ENCODE measurements at regions not wholly inside any gene's neighbourhood (a gene's known extent, or its start where the extent isn't known, plus 50 kb on each side); places are given as distances from the start of the nearest gene placed in this dataset.
"Not testable (repeated sequence)": the region's sequence is repeated elsewhere in the genome, so short reads cannot be mapped to it uniquely, and the experiment has no call there.

- peak; percentile 85 for FAIRE-seq
Observed at GRCh38 chr14:83885837-83886293, 1644.1 kb upstream of the FLRT2 start.

DNA sequence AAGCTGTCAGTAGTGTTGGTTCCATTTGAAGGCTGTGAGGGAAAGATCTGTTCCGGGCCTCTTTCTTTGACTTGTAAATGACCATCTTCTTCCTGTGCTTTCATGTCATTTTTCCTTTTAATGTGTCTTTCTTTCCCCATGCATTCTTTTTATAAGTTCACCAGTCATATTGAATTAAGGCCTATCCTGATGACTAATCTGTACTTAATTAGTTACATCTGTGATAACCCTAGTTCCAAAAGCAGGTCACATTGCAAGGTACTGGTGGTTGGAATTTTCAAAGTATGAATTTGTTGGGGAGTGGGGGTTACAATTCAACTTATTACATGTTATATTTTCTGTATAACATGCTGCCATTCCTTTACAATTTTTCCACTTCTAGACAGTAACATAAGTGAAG, 1642.1 kb upstream of the FLRT2 start:
- FAIRE-seq = no peak

DNA sequence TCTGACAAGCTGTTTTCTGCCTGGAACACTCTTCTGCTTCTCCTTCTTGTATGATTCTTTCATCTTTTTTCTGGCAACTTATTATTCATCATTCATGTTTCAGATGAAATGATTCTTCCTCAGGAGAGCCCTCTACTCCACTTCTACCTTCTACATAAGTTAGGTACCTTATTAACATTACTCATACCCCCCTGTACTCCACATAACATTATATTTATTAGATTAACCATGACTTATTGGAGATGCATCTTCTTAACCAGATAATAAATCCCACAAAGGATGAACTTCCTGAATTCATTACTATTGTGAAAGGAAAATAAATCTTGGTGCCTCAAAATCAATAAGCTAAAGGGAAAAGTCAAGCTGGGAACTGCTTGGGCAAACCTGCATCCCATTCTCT, 1636.5 kb upstream of the FLRT2 start:
- no peak for FAIRE-seq

GRCh38 chr14:83894568-83894967, 1635.4 kb upstream of the FLRT2 start:
- no peak for FAIRE-seq

DNA sequence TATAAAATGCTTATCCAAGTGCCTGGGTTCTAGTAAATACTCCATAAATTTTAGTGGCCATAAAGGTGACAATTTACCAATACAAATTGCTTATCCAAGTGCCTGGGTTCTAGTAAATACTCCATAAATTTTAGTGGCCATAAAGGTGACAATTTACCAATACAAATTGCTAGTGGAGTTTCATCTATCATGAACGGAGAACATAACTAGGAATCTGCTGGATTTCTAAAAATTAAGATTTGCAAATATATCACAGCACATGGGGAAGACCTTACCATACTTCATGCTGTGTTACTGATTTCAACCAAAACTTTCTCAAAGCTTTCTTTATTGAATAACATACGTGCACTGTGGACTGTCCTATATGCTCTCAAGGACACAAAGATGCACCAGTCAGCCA, 1631.4 kb upstream of the FLRT2 start:
- not testable (repeated sequence) for FAIRE-seq

GRCh38 chr14:83899706-83900105, 1630.2 kb upstream of the FLRT2 start:
- FAIRE-seq = no peak

GRCh38 chr14:83905157-83905556, 1624.8 kb upstream of the FLRT2 start:
- no peak for FAIRE-seq

DNA sequence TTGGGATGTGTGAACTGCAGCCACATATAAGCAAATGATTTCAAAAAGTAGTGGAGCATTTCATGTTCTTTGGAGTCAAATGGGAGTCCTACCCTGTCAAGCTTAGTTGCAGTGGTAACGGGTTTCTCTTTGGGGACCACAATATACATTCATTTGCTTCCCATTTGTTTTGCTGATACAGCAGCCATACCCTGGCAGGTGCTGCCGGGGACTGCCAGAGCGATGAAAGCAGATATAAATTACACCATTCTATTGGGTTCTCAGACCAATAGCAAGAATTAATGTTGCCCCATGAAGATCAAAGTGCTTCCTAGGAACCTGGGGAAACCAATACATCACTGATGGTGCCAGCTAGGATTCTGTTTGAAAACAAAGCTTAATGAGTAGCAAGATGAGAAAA, 1621.5 kb upstream of the FLRT2 start:
- no peak for FAIRE-seq

DNA sequence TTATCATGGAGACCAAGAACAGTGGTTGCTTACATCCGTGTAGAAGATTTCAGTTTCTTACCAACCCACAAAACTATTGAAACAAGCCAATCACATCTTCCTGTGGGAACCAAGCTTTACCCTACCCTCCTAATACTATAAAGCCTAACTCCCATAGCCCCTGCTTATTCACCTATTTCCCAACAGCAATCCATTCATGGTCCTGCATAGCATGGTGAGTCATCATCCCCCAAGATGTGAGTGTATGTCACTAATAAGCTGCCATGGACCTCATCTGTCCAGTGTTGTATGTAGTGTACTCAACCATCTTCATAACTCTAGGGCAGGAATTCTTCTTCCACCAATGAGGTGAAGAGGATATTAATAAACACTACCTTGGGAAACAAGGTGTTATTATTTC, 1620.4 kb upstream of the FLRT2 start:
- FAIRE-seq = no peak

GRCh38 chr14:83912032-83912642, 1617.8 kb upstream of the FLRT2 start:
- no peak for FAIRE-seq

DNA sequence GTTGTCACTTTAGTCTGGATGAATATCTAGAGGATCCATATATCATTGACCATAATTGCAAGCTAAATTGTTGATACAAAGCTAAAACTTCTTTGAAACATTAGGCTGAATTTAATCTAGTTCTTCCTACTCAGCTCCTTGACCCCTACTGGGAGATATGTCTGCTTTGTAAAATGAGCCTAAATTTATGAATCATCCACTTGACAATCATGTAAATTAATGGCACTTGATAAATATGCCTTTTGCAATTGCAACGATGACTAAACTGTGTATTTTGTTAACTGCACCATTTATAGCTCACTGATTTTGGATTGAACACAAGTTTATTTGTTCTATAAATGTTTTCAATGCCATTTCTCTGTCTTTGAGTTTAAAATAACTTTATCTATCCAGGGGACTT, 1616.5 kb upstream of the FLRT2 start:
- FAIRE-seq = no peak

- FAIRE-seq = no peak
Observed at GRCh38 chr14:83918546-83918945, 1611.4 kb upstream of the FLRT2 start.

- FAIRE-seq = not testable (repeated sequence)
Observed at GRCh38 chr14:83919675-83920074, 1610.3 kb upstream of the FLRT2 start.

DNA sequence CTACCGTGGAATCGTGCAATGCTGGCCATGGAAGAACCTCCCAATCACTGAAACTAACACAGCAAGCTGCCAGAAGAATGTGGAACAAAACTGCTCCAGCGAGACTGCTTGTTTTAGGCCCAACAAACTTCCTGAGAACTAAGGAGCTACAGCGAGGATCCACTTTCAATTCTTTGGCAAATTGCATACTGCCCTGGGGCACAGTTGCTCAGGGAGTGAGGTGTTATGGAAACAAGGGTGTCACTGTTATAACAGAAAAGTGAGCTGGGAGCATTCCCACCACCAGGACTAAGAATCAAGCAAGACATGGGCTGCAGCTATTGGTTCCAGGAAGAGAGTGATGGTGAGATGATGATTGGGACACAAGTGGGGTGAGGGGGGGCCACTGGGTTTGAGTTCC, 1606.1 kb upstream of the FLRT2 start:
- FAIRE-seq = no peak

DNA sequence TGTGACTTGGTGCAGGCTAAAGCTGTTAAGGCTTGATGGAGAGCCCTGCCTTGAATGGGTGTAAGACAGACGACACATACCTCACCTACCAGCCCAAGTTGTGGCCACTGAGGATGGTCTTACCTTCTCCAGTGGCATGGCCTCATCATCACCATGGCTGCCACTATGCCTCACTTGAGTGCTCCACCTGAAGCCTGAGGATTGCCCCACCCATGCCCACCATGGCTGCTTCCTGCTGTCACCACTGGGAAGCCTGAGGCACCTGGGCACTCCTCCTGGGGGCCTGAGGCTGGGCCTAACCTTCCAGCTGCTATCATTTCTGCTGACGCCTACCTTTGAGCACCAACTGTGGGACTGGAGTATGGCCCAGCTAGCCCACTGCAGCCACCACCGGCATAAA, 1605.7 kb upstream of the FLRT2 start:
- FAIRE-seq = no peak

DNA sequence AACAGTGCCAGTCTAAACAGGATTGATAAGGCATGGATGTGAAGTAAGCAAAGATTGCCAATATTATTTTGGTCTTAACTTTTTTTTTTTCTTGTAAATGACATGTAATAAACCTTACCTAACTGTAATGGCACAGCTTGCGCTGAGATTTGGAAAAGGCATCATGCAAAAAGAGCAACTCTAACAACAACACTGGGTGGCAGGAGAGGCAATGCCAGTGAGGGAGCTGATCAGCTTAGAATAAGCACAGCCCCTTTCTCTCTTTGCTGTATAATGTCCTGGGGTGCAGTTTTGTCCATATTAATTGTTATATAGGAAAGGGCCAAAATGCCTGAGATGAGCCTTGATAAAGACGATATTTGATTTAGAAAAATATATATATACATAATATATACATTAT, 1589.7 kb upstream of the FLRT2 start:
- FAIRE-seq = no peak

DNA sequence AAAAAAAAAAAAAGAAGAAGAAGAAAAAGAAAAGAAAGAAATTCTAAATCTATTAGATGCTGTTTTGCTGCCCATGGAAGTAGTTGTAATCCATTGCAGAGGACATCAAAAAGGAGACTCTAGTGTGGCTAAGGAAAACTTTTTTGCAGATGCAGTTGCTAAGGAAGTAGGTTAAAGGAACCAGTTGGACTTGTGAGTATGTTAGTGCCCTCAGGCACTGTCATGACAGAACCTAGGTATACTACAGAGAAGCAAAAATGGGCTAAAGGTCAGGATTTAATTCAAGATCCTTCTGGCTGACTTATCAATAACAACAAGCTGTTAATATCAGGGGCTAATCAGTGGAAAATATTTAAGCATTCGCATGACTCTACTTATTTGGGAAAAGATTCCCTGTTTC, 1571.6 kb upstream of the FLRT2 start:
- no peak for FAIRE-seq

GRCh38 chr14:83960832-83961512, 1569.0 kb upstream of the FLRT2 start:
- no peak for FAIRE-seq

- no peak for FAIRE-seq
Observed at GRCh38 chr14:83969998-83970397, 1559.9 kb upstream of the FLRT2 start.

DNA sequence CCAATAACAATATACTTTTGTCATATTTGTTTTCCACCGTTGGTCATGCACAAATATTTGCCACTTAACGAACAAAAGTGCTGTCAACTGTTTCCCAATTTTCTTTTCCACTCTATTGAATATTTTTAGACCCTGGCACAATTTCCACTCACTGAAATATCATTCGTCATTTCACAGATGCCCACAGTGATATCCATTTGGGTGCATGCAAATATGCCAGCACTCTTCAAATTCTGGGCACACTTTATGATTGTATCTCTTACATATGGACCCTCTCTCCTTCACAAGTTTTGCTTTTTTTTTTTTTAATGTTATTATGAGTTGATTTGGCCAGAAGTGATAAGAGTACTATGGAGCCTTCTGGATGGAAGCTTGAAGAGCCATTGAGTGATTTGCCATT, 1557.3 kb upstream of the FLRT2 start:
- FAIRE-seq = no peak

DNA sequence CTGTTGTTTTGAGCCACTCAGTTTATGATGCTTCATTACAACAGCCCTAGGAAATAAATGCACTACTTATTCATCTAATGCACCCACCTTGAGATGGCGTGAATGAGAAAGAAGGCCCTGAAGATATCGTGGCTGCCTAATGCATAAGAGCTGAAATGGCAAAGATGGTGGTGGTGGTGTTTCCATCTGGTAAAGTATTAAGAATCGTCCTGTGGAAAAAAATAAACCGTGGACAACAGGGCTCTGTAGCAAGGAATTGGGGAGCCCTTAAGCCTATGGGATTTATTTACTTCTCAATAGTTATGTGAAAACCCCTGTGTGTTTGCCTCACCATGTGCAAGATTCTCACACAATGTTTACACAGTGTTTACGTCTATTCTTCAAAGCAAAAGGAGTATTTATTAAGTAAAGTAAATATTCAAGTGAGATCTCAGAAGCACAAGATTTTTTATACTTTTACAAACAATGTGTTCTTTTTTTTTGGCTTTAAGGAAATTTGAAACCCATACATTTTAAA, 1555.2 kb upstream of the FLRT2 start:
- FAIRE-seq = no peak

DNA sequence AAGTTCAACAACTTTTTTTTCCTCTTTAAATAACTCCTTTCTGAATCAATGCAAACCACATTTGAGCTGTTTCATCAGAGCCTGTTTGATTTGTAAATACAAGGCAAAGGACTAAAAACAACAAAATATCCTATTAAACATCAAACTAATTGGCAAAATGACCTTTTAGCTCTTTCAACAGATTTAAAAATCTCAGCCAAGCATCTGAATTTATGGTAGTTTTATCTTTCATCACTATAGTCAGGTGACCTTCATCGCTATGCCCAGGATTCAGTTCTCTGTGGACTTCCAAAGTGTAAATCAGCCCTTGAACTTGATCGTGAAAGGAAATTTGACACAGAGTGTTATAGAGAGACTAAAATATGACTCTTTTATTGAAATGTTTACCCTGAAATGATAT, 1554.5 kb upstream of the FLRT2 start:
- peak; percentile 96 for FAIRE-seq

- FAIRE-seq = no peak
Observed at GRCh38 chr14:83975841-83976770, 1553.8 kb upstream of the FLRT2 start.
